ENCODE measurements at regions not wholly inside any gene's neighbourhood (a gene's known extent, or its start where the extent isn't known, plus 50 kb on each side); places are given as distances from the start of the nearest gene placed in this dataset.

DNA sequence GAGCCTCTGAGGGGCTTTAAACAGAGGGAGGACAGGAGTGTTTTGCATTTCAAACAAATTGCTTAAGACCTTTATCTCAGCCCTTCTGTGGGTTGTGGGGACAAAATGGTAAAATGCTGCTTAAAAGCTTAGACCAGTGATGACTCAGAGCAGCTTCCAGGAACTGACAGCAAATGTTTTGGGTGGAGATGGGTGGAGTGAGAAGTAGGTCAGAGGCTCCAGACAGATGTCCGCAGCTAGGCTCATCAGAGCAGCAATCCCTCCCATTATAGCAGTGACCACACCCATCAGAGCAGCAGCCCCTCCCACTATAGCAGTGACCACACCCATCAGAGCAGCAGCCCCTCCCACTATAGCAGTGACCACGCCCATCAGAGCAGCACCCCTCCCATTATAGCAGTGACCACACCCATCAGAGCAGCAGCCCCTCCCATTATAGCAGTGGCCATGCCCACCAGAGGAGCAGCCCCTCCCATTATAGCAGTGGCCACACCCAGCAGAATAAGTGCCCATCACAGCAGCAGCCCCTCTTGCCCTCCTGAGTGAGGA is 532.2 kb downstream of the MATN1 start:
- DNase-seq: peak; percentile 21 to 28

DNA sequence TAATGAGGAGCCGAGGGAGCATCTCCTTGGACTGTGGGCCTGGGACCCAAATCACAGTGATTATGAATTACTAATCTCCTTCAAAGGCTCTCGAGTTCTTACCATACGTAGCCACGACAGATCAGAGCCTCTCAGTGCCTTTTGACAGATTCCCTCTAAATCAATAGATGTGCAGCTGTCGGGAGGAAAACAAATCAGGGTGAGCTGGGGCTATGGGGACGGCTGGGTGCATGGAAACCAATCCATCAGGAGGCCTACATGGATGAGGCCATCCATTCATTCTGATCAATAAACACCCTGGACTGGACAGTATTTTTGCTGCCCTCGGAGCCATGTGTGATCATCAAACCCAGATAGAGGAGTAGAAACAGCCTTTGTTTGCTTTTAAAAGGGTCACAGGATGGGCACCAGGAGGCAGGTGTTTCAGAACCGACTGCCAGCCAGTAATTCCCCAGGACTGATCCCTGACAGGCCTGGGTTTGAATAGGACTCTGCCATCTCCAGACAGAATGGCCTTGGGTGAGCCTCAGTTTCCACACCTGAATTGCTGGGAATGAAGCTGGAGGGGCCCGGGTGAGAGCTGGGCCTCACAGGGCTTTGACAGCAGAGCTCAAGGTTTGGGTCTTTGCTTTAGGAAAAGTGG is 532.8 kb downstream of the MATN1 start:
- no peak for DNase-seq

- no peak for DNase-seq
These were observed 533.4 kb downstream of the MATN1 start for GRCh38 chr1:30189818-30190500.

DNA sequence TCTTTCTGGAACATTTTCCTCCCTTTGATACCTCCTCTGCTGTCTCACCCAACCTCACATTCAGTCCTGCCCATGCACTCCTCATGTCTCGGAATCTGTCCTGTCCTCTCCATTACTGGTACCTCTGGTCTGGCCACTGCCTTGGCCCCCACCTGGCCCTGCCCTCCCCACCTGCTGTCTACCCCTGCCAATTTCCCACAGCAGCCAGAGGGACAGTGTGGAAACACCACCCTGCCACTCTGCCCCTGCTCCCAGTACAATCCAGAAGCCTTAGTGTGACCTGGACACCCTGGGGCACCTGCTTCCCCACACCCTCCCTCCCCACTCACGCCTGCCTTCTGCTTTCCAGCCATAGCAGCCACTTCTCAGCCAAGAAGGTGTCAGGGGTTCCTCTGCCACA is 534.4 kb downstream of the MATN1 start:
- no peak for DNase-seq

DNA sequence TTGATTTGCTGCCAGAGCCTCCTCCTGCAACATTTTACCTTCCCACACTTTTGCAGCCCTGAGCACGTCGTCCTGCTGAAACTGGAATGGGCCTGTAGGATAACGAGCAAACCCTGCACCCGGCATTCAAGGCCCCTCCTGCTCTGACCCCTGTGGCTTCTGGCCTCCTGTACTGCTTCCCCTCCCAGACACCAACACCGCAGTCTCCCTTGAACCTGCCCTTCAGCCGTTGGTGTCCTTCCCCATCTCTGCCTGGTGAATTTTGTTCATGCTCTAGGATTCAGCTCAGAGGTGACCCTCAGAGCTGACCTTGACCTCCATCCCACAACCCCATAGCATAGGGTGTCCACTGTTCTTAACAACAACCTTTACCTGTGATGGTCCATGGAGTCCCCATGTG is 535.1 kb downstream of the MATN1 start:
- DNase-seq: no peak

DNA sequence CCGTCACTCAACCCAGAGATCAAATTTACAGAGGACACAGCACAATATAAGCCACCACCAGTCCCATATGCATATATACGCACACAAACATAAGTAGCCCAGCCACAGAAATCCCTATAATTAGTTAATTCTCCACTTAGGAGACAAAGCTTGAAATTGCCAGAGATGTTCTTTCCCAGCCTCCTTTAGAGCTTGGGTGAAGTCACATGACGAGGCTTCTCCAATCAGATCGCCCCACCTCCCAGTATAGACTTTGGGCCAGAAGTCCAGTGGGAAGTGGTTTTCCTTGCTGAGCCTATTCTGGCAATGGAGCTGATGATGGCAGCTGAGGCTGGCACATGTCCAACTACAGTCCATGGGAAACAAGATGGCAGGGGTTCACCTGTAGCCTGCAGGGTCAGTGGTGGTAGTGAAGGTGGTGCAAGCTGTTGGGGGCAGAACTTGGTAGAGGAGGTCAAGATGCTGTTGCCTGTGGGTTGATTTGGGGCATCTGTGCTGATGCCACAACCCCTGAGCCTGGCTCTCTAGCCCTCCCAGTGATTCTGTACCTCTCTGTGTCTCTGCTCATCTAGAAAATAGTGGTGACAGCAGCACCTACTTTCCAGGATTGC is 535.9 kb downstream of the MATN1 start:
- no peak for DNase-seq

GRCh38 chr1:30186586-30186985 is 536.8 kb downstream of the MATN1 start:
- no peak for DNase-seq

GRCh38 chr1:30185809-30186208 is 537.6 kb downstream of the MATN1 start:
- no peak for DNase-seq

DNA sequence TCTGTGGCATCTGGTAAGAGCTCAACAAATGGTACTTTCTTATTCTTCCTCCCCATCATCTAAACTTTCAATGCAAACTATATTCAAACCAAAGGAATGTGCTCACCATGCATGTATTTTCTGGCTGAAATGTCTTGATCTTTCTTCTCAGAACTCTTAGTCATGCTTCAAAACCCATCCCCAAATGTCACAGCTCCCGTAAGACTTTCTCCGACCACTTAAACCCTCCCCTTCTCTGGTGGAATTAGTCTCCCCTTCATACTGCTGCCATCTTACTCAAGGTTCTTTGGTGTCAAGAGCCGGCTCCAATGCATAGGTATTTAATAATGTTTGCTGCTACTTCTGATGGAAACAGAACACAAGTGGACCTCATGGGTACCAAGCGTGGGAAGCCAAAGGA is 538.1 kb downstream of the MATN1 start:
- DNase-seq: no peak

DNA sequence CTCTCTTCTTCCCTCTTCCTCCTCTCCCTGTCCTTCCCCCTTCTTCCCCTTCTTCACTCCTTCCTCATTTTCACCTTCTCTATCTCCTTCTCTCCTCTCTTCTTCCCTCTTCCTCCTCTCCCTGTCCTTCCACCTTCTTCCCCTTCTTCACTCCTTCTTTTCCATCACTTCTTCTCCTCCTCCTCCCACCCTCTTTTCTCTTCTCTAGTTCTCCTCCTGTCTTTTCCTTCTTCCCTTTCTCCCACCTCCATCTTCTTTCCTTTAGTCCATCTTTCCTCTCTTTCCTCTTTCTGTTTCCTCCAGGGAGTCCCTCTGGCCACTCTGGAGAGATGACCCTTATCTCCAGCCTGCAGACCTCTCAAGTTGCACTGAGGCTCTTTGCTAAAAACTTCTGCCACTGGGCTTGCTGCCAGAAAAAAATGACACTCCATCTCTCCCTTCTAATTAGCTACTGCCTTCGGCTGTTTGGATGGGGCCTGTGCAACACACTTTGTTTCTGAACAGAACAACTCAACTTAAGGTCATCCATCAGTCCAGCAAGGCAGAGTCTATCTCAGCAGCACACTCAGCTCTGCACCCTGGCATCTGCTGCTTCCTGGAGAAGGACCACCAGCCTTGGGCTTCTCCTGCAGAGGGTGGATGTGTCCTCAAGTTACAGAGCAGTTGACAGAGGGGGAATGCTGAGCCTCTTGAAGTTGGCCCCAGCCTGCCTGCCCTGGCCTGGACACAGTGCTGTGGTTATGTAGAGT is 538.8 kb downstream of the MATN1 start:
- DNase-seq: no peak

DNA sequence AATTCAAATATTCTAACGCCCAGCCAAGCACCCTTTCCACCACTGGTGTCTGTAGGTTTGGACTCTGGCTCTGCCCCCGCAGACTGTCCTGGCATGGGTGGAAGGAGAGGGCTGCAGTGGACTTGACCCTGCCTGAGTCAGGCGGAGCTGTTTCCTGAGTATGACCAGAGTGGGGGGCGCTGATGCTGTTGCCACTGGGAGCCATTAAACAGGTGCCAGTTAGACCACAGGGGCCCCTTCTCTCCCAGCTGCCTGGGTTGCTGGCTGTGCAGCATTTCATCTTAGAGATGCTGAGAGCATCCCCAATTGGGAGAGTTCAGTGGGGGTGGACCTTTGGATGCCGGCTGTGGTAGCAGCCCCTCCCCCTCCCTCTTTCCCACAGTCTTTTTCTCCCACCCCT is 539.5 kb downstream of the MATN1 start:
- DNase-seq: no peak

GRCh38 chr1:30183006-30183405 is 540.4 kb downstream of the MATN1 start:
- DNase-seq: no peak

- DNase-seq: no peak
These were observed 543.3 kb downstream of the MATN1 start for GRCh38 chr1:30179942-30180543.

GRCh38 chr1:30176477-30176876 is 546.9 kb downstream of the MATN1 start:
- DNase-seq: no peak

DNA sequence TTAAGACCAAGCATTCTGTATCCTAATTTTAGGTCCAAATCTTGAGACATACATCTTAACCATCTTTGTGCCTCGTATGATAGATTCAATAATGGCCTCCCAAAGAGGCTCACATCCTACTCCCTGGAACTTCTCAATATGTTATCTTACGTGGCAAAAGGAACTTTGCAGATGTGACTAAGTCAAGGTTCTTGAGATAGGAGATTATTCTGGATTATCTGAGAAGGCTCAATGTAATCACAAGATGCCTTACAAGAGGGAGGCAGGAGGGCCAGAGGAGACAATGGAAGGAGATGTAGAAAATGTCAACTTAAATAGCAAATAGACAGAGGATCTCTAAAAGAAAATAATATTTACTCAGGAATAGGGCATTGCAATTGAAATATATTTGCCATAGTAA is 548.9 kb downstream of the MATN1 start:
- no peak for DNase-seq

DNA sequence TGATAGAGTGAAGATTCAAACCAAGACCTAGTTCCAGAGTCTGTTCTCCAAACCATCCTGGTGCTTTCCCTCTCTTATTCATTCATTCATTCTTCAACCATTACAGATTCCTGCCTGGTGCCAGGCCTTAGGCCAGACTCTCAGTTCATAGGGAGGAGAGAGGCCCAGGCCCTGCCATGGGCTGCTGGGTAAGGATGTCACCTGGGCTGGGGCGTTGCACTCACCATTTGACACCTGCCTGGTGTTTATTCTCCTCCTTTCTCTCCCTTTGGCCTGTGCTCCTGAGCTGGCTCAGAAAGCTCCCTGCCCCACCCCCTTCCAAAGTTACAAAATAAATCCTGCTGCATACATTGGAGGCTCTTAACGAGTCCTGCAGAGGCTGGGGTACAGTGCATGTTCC is 549.8 kb downstream of the MATN1 start:
- DNase-seq: no peak

GRCh38 chr1:30172757-30173156 is 550.6 kb downstream of the MATN1 start:
- no peak for DNase-seq

- no peak for DNase-seq
These were observed 551.1 kb downstream of the MATN1 start for GRCh38 chr1:30172299-30172694.

GRCh38 chr1:30171537-30172298 is 551.7 kb downstream of the MATN1 start:
- DNase-seq: no peak

GRCh38 chr1:30169269-30169668 is 554.1 kb downstream of the MATN1 start:
- DNase-seq: no peak

DNA sequence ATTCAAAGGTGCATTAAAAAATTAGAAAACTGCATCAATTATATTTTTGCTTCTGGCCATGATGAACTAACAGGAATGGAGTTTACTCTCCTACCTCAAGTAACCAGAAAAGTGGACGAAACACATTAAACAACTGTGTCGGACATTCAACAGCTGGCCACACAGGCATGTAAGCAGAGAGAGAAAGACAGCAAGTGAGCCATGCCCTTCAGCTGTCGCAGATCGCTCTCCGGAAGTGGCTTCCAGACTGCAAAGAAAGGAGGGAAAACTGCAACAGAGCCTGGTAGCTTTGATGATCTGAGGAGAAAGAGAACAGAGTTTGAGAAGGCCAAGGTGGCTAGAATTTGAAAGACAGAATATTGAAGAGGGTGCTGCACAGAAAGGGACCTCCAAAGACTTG is 557.2 kb downstream of the MATN1 start:
- DNase-seq: no peak

GRCh38 chr1:30165116-30165515 is 558.3 kb downstream of the MATN1 start:
- DNase-seq: no peak

Data from activated T-cell treated with anti-CD3 and anti-CD28 coated beads, Interleukin-2, amount 50 U/mL, for 48 hours (primary cell).